Ovary (tissue), 7 donors: ENCODE measurements at regions not wholly inside any gene's neighbourhood (a gene's known extent, or its start where the extent isn't known, plus 50 kb on each side); places are given as distances from the start of the nearest gene placed in this dataset.

Experiments
- DNase-seq, 5 donors: peaks; one replicate each; pipeline ENCODE4 v3.0.0-alpha.2; 2019 to 2020
- H3K27ac ChIP-seq, 2 donors: fragments of 200-600 bp; one replicate each; pipeline versions ENCODE4 v1.5.1 to v1.8.0; 2019 to 2022
- H3K27me3 ChIP-seq: fragments of 200-600 bp; one replicate; pipeline ENCODE4 v1.8.0; 2022
- H3K36me3 ChIP-seq: fragments of 200-600 bp; sonication (generic); one replicate; pipeline ENCODE4 v1.5.1; 2019
- H3K4me1 ChIP-seq: one replicate; pipeline ENCODE4 v1.8.1; 2013; ENCODE audit warnings: mild to moderate bottlenecking, moderate library complexity; ENCODE audit not compliant: insufficient read depth
- H3K4me3 ChIP-seq: fragments of 200-600 bp; sonication (generic); one replicate; pipeline ENCODE4 v1.5.1; 2017
- H3K9me3 ChIP-seq, 2 donors: fragments of 200-600 bp in 1 of 2; sonication (generic) in 1 of 2; one replicate each; pipeline versions ENCODE4 v1.5.1 to v1.8.1; 2013 to 2019; ENCODE audit warnings: mild to moderate bottlenecking in 1 of 2, moderate library complexity in 1 of 2
- EP300 ChIP-seq: sonication (generic); formaldehyde crosslinking; IDR thresholded peaks from one replicate; pipeline ENCODE4 v1.6.1; 2017; ENCODE audit warnings: antibody characterized with exemption
- POLR2A ChIP-seq: fragments of 450-650 bp; IDR thresholded peaks from one replicate; pipeline ENCODE4 v1.6.1; 2017; ENCODE audit warnings: antibody characterized with exemption, mild to moderate bottlenecking, moderate library complexity
- WGBS, 3 donors: extraction: QIAGEN DNeasy Blood & Tissue Kit in 1 of 3; methylation state at CpG; one replicate each; pipeline versions ENCODE4 v1.1.5 to v1.1.7; 2013 to 2017; 5-methylcytosine and 5-hydroxymethylcytosine counted together
- intact Hi-C, 4 donors: fragments of 100-400 bp; cut with DNase I; formaldehyde crosslinking; loops; one replicate each; pipeline versions ENCODE4 v1.11.0 to v1.15.1; 2022 to 2023
- TF ChIP-seq, protein P1 (sequence below), 3 donors: fragments of 450-650 bp in 2 of 3; fragments of 200-600 bp in 1 of 3; IDR thresholded peaks; one replicate each; pipeline versions ENCODE4 v1.5.1 to v1.8.0; 2016 to 2022; ENCODE audit warnings: antibody characterized with exemption in 3 of 3, mild to moderate bottlenecking in 1 of 3
- donor health status: DM: no; HTN: no; CAD: no; lungs with moderate emphysema.
- donor health status: DM: no; HTN: no; CAD: no.
- donor health status: Bipolar disorder and iron deficiency.
- donor health status: DM: no; HTN: no; CAD: no.
- donor health status: DM: yes; HTN: yes; CAD: no.

DNA sequence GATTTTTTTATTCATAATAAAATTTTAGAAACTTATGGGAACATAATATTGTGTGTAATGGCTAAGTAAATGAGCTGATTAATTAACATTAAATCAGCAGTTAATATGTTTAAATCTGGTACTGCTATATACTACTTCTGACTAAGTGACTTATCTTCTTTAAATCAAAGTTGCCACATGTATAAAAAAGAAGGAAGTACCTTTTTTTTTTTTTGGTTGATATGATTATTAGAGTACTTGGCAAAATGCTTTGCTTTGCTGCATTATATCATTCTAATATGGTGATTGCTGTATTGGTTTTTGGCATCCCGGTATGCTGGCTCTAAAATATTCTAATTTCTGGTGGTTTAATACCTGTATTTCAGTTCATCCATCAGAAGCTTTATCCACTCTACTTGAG is 319.1 kb upstream of the RGS6 start:
- 97 to 100% (median 98%) methylated on average over 1 of the region's 1 CpG for WGBS, 3 donors
- Histone ChIP-seq H3K9me3 (no peaks in the 10 kb centered on the region), H3K36me3 (no peaks in the 10 kb centered on the region), H3K4me3 (no peak overlapping the region), H3K27me3 (no peaks in the 10 kb centered on the region), H3K4me1 (no peaks in the 10 kb centered on the region), H3K27ac (no peak overlapping the region)
- no peak for TF ChIP-seq POLR2A
- TF ChIP-seq, protein P1, sequence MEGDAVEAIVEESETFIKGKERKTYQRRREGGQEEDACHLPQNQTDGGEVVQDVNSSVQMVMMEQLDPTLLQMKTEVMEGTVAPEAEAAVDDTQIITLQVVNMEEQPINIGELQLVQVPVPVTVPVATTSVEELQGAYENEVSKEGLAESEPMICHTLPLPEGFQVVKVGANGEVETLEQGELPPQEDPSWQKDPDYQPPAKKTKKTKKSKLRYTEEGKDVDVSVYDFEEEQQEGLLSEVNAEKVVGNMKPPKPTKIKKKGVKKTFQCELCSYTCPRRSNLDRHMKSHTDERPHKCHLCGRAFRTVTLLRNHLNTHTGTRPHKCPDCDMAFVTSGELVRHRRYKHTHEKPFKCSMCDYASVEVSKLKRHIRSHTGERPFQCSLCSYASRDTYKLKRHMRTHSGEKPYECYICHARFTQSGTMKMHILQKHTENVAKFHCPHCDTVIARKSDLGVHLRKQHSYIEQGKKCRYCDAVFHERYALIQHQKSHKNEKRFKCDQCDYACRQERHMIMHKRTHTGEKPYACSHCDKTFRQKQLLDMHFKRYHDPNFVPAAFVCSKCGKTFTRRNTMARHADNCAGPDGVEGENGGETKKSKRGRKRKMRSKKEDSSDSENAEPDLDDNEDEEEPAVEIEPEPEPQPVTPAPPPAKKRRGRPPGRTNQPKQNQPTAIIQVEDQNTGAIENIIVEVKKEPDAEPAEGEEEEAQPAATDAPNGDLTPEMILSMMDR (IDR thresholded peaks at IDR 0.05) = no peak
- no peak for TF ChIP-seq EP300
- intact Hi-C loops = no loop called here
- DNase-seq = no peak

DNA sequence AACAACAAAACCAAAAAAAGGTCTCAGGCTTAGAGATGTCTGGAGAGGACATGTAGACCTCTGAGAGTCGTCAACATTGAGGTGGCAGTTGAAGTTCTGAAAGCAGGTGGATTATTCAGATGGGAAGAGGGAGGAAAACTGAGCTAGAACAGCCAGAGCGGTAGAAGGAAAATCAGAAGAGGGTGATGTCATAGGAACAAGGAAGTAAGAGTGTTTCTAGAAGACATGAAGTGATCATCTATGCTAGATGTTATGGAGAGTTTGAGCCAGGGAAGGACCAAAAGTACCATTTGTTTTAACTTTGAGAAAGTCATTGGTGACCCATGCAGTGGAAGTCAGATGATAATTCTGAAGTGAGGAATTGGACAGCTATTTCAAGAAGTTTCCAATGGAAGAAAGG is 316.2 kb upstream of the RGS6 start:
- Histone ChIP-seq H3K9me3 (no peaks in the 10 kb centered on the region), H3K36me3 (no peaks in the 10 kb centered on the region), H3K4me3 (no peak overlapping the region), H3K27ac (no peak overlapping the region), H3K27me3 (no peaks in the 10 kb centered on the region), H3K4me1 (no peaks in the 10 kb centered on the region)
- 97 to 100% (median 98%) methylated on average over 2 of the region's 2 CpGs for WGBS, 3 donors
- intact Hi-C loops = loop anchor here in 1 of 4 donors (1.0 kb wide), 1 partner anchor 46 kb away; no protein-coding TSS in a partner anchor
- no peak for DNase-seq
- TF ChIP-seq POLR2A (no peak), EP300 (no peak)
- TF ChIP-seq, protein P1 (IDR thresholded peaks at IDR 0.05) = no peak

DNA sequence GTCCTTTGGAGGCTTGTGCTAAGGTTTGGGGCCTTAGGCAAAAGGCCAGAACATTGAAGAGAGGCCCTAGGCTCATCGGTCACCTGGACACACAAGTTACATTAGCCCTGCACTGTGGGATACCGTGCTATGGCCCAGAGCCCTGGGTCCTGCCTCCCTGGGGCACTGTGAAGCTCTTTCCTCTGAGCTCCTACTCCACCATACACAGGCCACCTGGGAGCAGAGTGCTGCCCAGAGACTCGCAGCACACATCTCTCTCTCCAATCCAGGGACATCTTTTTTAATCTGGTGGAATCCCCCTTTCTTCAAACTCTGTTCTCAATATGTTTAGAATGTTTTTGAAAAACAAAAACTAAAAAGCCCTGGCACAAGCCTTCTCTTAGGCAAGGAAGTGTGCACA is 314.2 kb upstream of the RGS6 start:
- no peaks in the 10 kb centered on the region for H3K4me1 ChIP-seq
- H3K27ac ChIP-seq = no peak overlapping the region
- DNase-seq = no peak
- no peaks in the 10 kb centered on the region for H3K9me3 ChIP-seq
- H3K4me3 ChIP-seq = no peak overlapping the region
- TF ChIP-seq EP300 (no peak), POLR2A (no peak)
- TF ChIP-seq, protein P1 (IDR thresholded peaks at IDR 0.05) = no peak
- H3K27me3 ChIP-seq = no peaks in the 10 kb centered on the region
- WGBS, 3 donors = 63 to 93% (median 73%) methylated on average over 3 of the region's 3 CpGs
- H3K36me3 ChIP-seq = no peaks in the 10 kb centered on the region
- intact Hi-C loops = no loop called here

DNA sequence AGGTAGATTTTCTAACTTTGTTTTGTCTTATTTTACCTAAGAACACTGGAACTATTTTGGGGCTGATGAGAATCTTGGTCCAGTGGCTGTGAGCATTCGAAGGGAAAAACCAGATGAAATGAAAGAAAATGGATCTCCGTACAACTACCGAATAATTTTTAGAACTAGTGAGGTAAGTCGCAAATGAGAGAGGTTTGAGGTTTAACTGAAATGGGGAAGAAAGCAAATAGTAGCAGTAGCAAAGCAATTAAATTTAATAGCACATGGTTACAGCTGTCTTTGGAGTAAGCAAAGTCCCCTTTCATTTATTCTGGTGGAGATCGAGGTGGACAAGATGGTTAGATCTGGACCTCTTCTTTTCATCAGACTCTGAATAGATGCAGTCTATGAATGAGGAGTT is 313.5 kb upstream of the RGS6 start:
- no peak for DNase-seq
- Histone ChIP-seq H3K4me3 (no peak overlapping the region), H3K36me3 (no peaks in the 10 kb centered on the region), H3K27ac (no peak overlapping the region), H3K27me3 (no peaks in the 10 kb centered on the region), H3K9me3 (no peaks in the 10 kb centered on the region), H3K4me1 (no peaks in the 10 kb centered on the region)
- 95 to 97% (median 96%) methylated on average over 5 of the region's 5 CpGs for WGBS, 3 donors
- intact Hi-C loops = no loop called here
- TF ChIP-seq, protein P1 (IDR thresholded peaks at IDR 0.05) = no peak
- TF ChIP-seq EP300 (no peak), POLR2A (no peak)

DNA sequence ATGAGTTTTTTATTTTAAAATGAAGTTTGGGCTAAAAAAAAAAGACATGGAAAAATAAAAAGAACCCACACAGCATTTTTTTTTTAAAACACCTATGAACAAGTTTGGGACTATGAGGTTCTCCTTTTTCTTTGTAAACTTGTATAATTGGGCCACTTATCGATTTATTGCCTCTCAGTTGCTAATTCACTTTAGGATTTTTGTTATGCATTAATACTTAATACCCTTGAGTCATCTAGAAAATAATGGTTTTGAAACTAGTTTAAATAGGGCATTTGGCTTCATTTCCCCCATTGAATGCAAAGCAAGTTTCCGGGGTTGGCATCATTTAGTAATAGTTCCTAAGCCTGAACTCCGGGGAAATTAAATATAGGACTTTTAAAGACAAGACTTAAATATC is 312.8 kb upstream of the RGS6 start:
- WGBS, 3 donors = 96 to 98% (median 96%) methylated on average over 3 of the region's 3 CpGs

More for the DNA sequence above, 312.8 kb upstream of the RGS6 start:
- TF ChIP-seq EP300 = no peak
- H3K27me3 ChIP-seq = no peaks in the 10 kb centered on the region
- no peaks in the 10 kb centered on the region for H3K4me1 ChIP-seq
- intact Hi-C loops = no loop called here
- H3K4me3 ChIP-seq = no peak overlapping the region
- DNase-seq = no peak
- no peaks in the 10 kb centered on the region for H3K36me3 ChIP-seq
- no peaks in the 10 kb centered on the region for H3K9me3 ChIP-seq
- no peak overlapping the region for H3K27ac ChIP-seq
